Neural cell (in vitro differentiated cells): ENCODE measurements at regions not wholly inside any gene's neighbourhood (a gene's known extent, or its start where the extent isn't known, plus 50 kb on each side); places are given as distances from the start of the nearest gene placed in this dataset.

Experiments used
- CTCF ChIP-seq: fragments of 450-650 bp; IDR thresholded peaks from 2 replicates; pipeline ENCODE4 v1.5.1; 2014; ENCODE audit warnings: antibody characterized with exemption, mild to moderate bottlenecking, moderate library complexity; ENCODE audit not compliant: poor library complexity, severe bottlenecking
- POLR2AphosphoS5 ChIP-seq: IDR thresholded peaks from 2 replicates; pipeline ENCODE4 v1.6.1; 2012

- TF ChIP-seq CTCF (no peak), POLR2AphosphoS5 (no peak)
Observed at GRCh38 chr12:92547420-92547819, 155.4 kb upstream of the PLEKHG7 start.
